ENCODE measurements at regions not wholly inside any gene's neighbourhood (a gene's known extent, or its start where the extent isn't known, plus 50 kb on each side); places are given as distances from the start of the nearest gene placed in this dataset.
A peak's percentile ranks its signal among the peaks of the same experiment; 100 is the strongest.

- DNase-seq, result no peak
These were observed 86.0 kb upstream of the RAI14 start for GRCh38 chr5:34570143-34570542.

- DNase-seq, result no peak
These were observed 85.1 kb upstream of the RAI14 start for GRCh38 chr5:34570721-34571676.

- DNase-seq, result no peak
These were observed 84.5 kb upstream of the RAI14 start for GRCh38 chr5:34571677-34572041.

- DNase-seq, result no peak
These were observed 81.1 kb upstream of the RAI14 start for GRCh38 chr5:34574936-34575467.

- DNase-seq, result no peak
These were observed 79.0 kb upstream of the RAI14 start for GRCh38 chr5:34576891-34577666.

GRCh38 chr5:34578962-34579361, 77.2 kb upstream of the RAI14 start:
- no peak for DNase-seq

GRCh38 chr5:34580983-34581382, 75.1 kb upstream of the RAI14 start:
- no peak for DNase-seq

GRCh38 chr5:34582371-34582770, 73.8 kb upstream of the RAI14 start:
- DNase-seq, result no peak

GRCh38 chr5:34583167-34583566, 73.0 kb upstream of the RAI14 start:
- no peak for DNase-seq

GRCh38 chr5:34584165-34584564, 72.0 kb upstream of the RAI14 start:
- DNase-seq, result peak; percentile 23 to 26

GRCh38 chr5:34585601-34586104, 70.5 kb upstream of the RAI14 start:
- DNase-seq, result peak in 1 of 2 experiments; percentile 42

- no peak for DNase-seq
These were observed 69.8 kb upstream of the RAI14 start for GRCh38 chr5:34586117-34586885.

GRCh38 chr5:34587355-34588241, 68.5 kb upstream of the RAI14 start:
- no peak for DNase-seq

- DNase-seq, result no peak
These were observed 66.3 kb upstream of the RAI14 start for GRCh38 chr5:34589832-34590231.

- no peak for DNase-seq
These were observed 64.4 kb upstream of the RAI14 start for GRCh38 chr5:34591723-34592122.

- no peak for DNase-seq
These were observed 58.8 kb upstream of the RAI14 start for GRCh38 chr5:34597034-34598027.

GRCh38 chr5:34598177-34598794, 57.8 kb upstream of the RAI14 start:
- DNase-seq, result no peak

GRCh38 chr5:34599471-34600117, 56.5 kb upstream of the RAI14 start:
- DNase-seq, result no peak

- DNase-seq, result no peak
These were observed 56.0 kb upstream of the RAI14 start for GRCh38 chr5:34600118-34600493.
